WTC11 (cell line): ENCODE measurements at regions not wholly inside any gene's neighbourhood (a gene's known extent, or its start where the extent isn't known, plus 50 kb on each side); places are given as distances from the start of the nearest gene placed in this dataset.

Source experiments
- ATAC-seq: fragments of 200-7000 bp; cut with Tn5 transposase; 2 replicates; pipeline ENCODE4 v1.10.0; 2021; ENCODE audit warnings: mild to moderate bottlenecking, moderate library complexity
- CTCF ChIA-PET: fragments of 300-600 bp; sonication (Branson Sonifier 250); formaldehyde crosslinking; loops from one replicate; lab custom pipeline; 2021; ENCODE audit warnings: antibody characterized with exemption; lab: Charles Lee
- POLR2A ChIA-PET: fragments of 350-600 bp; sonication (Branson Sonifier 250); formaldehyde crosslinking; loops from one replicate; lab custom pipeline; 2021; ENCODE audit warnings: antibody characterized with exemption; lab: Charles Lee
- DNase-seq: peaks from one replicate; pipeline ENCODE4 v3.0.0; 2021; ENCODE audit warnings: low spot score
- H3K27ac Mint-ChIP-seq: 2 replicates; pipeline ENCODE4 v1.8.0; 2021; ENCODE audit warnings: mixed read lengths
- H3K27me3 Mint-ChIP-seq: 2 replicates; pipeline ENCODE4 v1.8.0; 2021; ENCODE audit warnings: low read depth, mild to moderate bottlenecking, moderate library complexity, mixed read lengths
- H3K36me3 Mint-ChIP-seq: 2 replicates; pipeline ENCODE4 v1.8.0; 2021; ENCODE audit warnings: mixed read lengths
- H3K4me1 Mint-ChIP-seq: 2 replicates; pipeline ENCODE4 v1.8.0; 2022; ENCODE audit warnings: mixed read lengths
- H3K4me3 Mint-ChIP-seq: 2 replicates; pipeline ENCODE4 v1.8.0; 2021; ENCODE audit warnings: mild to moderate bottlenecking, moderate library complexity, mixed read lengths
- H3K9me3 Mint-ChIP-seq: 2 replicates; pipeline ENCODE4 v1.8.0; 2021; ENCODE audit warnings: mixed read lengths
- ATF2 ChIP-seq: sonication (generic); formaldehyde crosslinking; IDR thresholded peaks from 2 replicates; pipeline ENCODE4 v1.8.1; 2022; ENCODE audit warnings: low read depth, missing genetic modification reagents, borderline replicate concordance
- EMX1 ChIP-seq: fragments of 250-450 bp; sonication (Bioruptor Pico); IDR thresholded peaks from 2 replicates; pipeline ENCODE4 v1.8.0; 2021; ENCODE audit warnings: mild to moderate bottlenecking
- FOXK1 ChIP-seq: sonication (generic); formaldehyde crosslinking; IDR thresholded peaks from 2 replicates; pipeline ENCODE4 v1.8.0; 2022; ENCODE audit warnings: mild to moderate bottlenecking, moderate library complexity, missing genetic modification reagents
- GABPB1 ChIP-seq: sonication (generic); formaldehyde crosslinking; IDR thresholded peaks from 2 replicates; pipeline ENCODE4 v1.8.1; 2023; ENCODE audit warnings: mild to moderate bottlenecking, missing genetic modification reagents
- GRHL2 ChIP-seq: fragments of 250-450 bp; sonication (Bioruptor Pico); IDR thresholded peaks from 2 replicates; pipeline ENCODE4 v1.8.0; 2022; ENCODE audit warnings: mild to moderate bottlenecking, moderate library complexity; ENCODE audit not compliant: insufficient replicate concordance, severe bottlenecking
- JAZF1 ChIP-seq: fragments of 250-450 bp; sonication (Bioruptor Pico); IDR thresholded peaks from 2 replicates; pipeline ENCODE4 v1.9.0; 2021; ENCODE audit warnings: moderate library complexity, mild to moderate bottlenecking, inconsistent platforms
- KAT7 ChIP-seq: sonication (generic); formaldehyde crosslinking; IDR thresholded peaks from 2 replicates; pipeline ENCODE4 v1.8.1; 2023; ENCODE audit warnings: missing genetic modification reagents, mild to moderate bottlenecking, borderline replicate concordance
- NFE2L1 ChIP-seq: sonication (generic); formaldehyde crosslinking; IDR thresholded peaks from 2 replicates; pipeline ENCODE4 v1.8.1; 2023; ENCODE audit warnings: missing genetic modification reagents
- NFYB ChIP-seq: sonication (generic); formaldehyde crosslinking; conservative IDR thresholded peaks from 2 replicates; pipeline ENCODE4 v1.8.0; 2022; ENCODE audit warnings: low read depth, missing genetic modification reagents
- NR2C2 ChIP-seq: sonication (generic); formaldehyde crosslinking; IDR thresholded peaks from 2 replicates; pipeline ENCODE4 v1.8.0; 2022; ENCODE audit warnings: mild to moderate bottlenecking, missing genetic modification reagents
- PREB ChIP-seq: sonication (generic); formaldehyde crosslinking; IDR thresholded peaks from 2 replicates; pipeline ENCODE4 v1.8.1; 2022; ENCODE audit warnings: mild to moderate bottlenecking, missing genetic modification reagents, moderate library complexity, borderline replicate concordance
- RELA ChIP-seq: sonication (generic); formaldehyde crosslinking; IDR thresholded peaks from 2 replicates; pipeline ENCODE4 v1.8.1; 2022; ENCODE audit warnings: missing genetic modification reagents, mild to moderate bottlenecking, borderline replicate concordance
- SMAD3 ChIP-seq: sonication (generic); formaldehyde crosslinking; IDR thresholded peaks from 2 replicates; pipeline ENCODE4 v1.8.0; 2022; ENCODE audit warnings: missing genetic modification reagents, mild to moderate bottlenecking, borderline replicate concordance
- SOX15 ChIP-seq: fragments of 250-450 bp; sonication (Bioruptor Pico); IDR thresholded peaks from 2 replicates; pipeline ENCODE4 v1.9.0; 2021; ENCODE audit warnings: mild to moderate bottlenecking
- SP1 ChIP-seq: sonication (generic); formaldehyde crosslinking; conservative IDR thresholded peaks from 2 replicates; pipeline ENCODE4 v1.8.1; 2022; ENCODE audit warnings: missing genetic modification reagents
- ZBTB43 ChIP-seq: sonication (generic); formaldehyde crosslinking; IDR thresholded peaks from 2 replicates; pipeline ENCODE4 v1.8.1; 2023; ENCODE audit warnings: mild to moderate bottlenecking, missing genetic modification reagents
- ZNF219 ChIP-seq: sonication (generic); formaldehyde crosslinking; IDR thresholded peaks from 2 replicates; pipeline ENCODE4 v1.8.0; 2023; ENCODE audit warnings: missing genetic modification reagents, mild to moderate bottlenecking, borderline replicate concordance
- ZNF317 ChIP-seq: sonication (generic); formaldehyde crosslinking; IDR thresholded peaks from 2 replicates; pipeline ENCODE4 v1.8.1; 2023; ENCODE audit warnings: low read depth, mild to moderate bottlenecking, moderate library complexity, missing genetic modification reagents, borderline replicate concordance
- ZNF423 ChIP-seq: fragments of 250-450 bp; sonication (Bioruptor Pico); IDR thresholded peaks from 2 replicates; pipeline ENCODE4 v2.1.2; 2022; ENCODE audit warnings: mild to moderate bottlenecking, moderate library complexity
- ZNF425 ChIP-seq: fragments of 250-450 bp; sonication (Bioruptor Pico); conservative IDR thresholded peaks from 2 replicates; pipeline ENCODE4 v1.9.0; 2021; ENCODE audit warnings: mild to moderate bottlenecking
- ZNF671 ChIP-seq: fragments of 250-450 bp; sonication (Bioruptor Pico); IDR thresholded peaks from 2 replicates; pipeline ENCODE4 v1.8.0; 2021; ENCODE audit warnings: mild to moderate bottlenecking
- TF ChIP-seq, protein P1 (sequence below): sonication (generic); formaldehyde crosslinking; IDR thresholded peaks from 2 replicates; pipeline ENCODE4 v1.8.1; 2023; ENCODE audit warnings: mild to moderate bottlenecking, moderate library complexity, missing genetic modification reagents
- TF ChIP-seq, protein P2 (sequence below): sonication (generic); formaldehyde crosslinking; IDR thresholded peaks from 2 replicates; pipeline ENCODE4 v1.8.0; 2022; ENCODE audit warnings: mild to moderate bottlenecking, missing genetic modification reagents
- TF ChIP-seq, protein P3 (sequence below): sonication (generic); formaldehyde crosslinking; conservative IDR thresholded peaks from 2 replicates; pipeline ENCODE4 v1.8.1; 2022; ENCODE audit warnings: mild to moderate bottlenecking, missing genetic modification reagents

- TF ChIP-seq NFYB = no peak
- TF ChIP-seq PREB (CRISPR knock-in tag) = no peak
- TF ChIP-seq, protein P1, sequence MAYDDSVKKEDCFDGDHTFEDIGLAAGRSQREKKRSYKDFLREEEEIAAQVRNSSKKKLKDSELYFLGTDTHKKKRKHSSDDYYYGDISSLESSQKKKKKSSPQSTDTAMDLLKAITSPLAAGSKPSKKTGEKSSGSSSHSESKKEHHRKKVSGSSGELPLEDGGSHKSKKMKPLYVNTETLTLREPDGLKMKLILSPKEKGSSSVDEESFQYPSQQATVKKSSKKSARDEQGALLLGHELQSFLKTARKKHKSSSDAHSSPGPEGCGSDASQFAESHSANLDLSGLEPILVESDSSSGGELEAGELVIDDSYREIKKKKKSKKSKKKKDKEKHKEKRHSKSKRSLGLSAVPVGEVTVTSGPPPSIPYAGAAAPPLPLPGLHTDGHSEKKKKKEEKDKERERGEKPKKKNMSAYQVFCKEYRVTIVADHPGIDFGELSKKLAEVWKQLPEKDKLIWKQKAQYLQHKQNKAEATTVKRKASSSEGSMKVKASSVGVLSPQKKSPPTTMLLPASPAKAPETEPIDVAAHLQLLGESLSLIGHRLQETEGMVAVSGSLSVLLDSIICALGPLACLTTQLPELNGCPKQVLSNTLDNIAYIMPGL (CRISPR knock-in tag) = no peak
- TF ChIP-seq RELA (CRISPR knock-in tag) = no peak
- no peak for TF ChIP-seq ZNF219 (CRISPR knock-in tag)
- no peak for TF ChIP-seq ZNF423 (CRISPR knock-in tag)
- no peak for TF ChIP-seq KAT7 (CRISPR knock-in tag)
- no peak for TF ChIP-seq JAZF1
- no peak for TF ChIP-seq GRHL2 (CRISPR knock-in tag)
Measured at GRCh38 chr2:207464007-207464406, 65.8 kb upstream of the CREB1 start (continued).

- DNase-seq = no peak
- Mint-ChIP-seq H3K27me3 (no peaks in the 10 kb centered on the region), H3K4me1 (peaks cover 10% of the 10 kb centered on the region; the same call in 1 of the 2 replicates), H3K9me3 (no peaks in the 10 kb centered on the region), H3K27ac (no peak overlapping the region), H3K4me3 (no peak overlapping the region), H3K36me3 (no peaks in the 10 kb centered on the region)
- CTCF ChIA-PET = no interaction called here
- POLR2A ChIA-PET = no interaction called here
- ATAC-seq = no peak
- TF ChIP-seq EMX1 (CRISPR knock-in tag) (no peak), SP1 (CRISPR knock-in tag) (no peak), NFYB (no peak), ZNF671 (CRISPR knock-in tag) (no peak), NR2C2 (CRISPR knock-in tag) (no peak), GABPB1 (CRISPR knock-in tag) (no peak), ATF2 (CRISPR knock-in tag) (no peak), SMAD3 (CRISPR knock-in tag) (no peak)
- TF ChIP-seq, protein P2, sequence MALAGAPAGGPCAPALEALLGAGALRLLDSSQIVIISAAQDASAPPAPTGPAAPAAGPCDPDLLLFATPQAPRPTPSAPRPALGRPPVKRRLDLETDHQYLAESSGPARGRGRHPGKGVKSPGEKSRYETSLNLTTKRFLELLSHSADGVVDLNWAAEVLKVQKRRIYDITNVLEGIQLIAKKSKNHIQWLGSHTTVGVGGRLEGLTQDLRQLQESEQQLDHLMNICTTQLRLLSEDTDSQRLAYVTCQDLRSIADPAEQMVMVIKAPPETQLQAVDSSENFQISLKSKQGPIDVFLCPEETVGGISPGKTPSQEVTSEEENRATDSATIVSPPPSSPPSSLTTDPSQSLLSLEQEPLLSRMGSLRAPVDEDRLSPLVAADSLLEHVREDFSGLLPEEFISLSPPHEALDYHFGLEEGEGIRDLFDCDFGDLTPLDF (CRISPR knock-in tag) = no peak
- TF ChIP-seq, all 79 proteins: peak for 0
Measured at GRCh38 chr2:207465894-207466293, 63.9 kb upstream of the CREB1 start.

DNA sequence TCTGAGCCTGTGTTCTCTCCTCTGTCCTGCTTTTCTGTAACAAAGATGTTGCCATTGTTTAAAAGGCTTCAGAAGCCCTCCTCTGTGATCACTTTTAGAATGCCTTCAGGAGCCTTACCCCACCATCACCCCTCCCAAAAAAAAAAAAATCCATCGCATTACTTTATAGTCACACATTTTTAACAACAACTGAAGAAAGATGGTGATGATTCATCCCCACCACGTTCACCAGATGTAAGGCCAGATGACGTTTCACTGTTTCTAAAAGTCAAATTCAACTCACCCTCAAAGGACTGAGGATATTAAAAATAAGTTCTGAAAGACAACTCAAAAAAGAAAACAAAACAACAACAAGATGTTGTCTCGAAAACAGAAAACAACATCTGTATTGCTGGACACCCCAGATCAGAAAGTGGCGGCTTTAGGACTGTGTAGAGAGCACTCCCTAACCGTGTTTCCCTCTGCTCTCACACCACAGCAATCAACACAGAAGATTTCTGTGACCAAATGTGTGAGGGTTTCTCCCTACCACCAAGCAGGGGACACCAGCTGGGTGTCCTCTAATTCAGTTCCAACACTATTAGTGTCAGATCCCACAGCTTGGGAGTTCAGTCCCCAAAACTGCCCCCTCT lies 61.9 kb upstream of the CREB1 start:
- POLR2A ChIA-PET = no interaction called here
- DNase-seq = no peak
- no peak for ATAC-seq
- no peaks in the 10 kb centered on the region for H3K36me3 Mint-ChIP-seq
- no peak overlapping the region for H3K27ac Mint-ChIP-seq
- no peaks in the 10 kb centered on the region for H3K27me3 Mint-ChIP-seq
- no peak overlapping the region for H3K4me3 Mint-ChIP-seq
- H3K4me1 Mint-ChIP-seq = peaks cover 15% of the 10 kb centered on the region
- CTCF ChIA-PET = no interaction called here
- no peaks in the 10 kb centered on the region for H3K9me3 Mint-ChIP-seq
- TF ChIP-seq FOXK1 (CRISPR knock-in tag) (no peak), ZNF317 (no peak), NFE2L1 (CRISPR knock-in tag) (no peak), ZNF425 (CRISPR knock-in tag) (no peak), ZBTB43 (CRISPR knock-in tag) (no peak), SOX15 (CRISPR knock-in tag) (no peak)
- TF ChIP-seq, protein P3, sequence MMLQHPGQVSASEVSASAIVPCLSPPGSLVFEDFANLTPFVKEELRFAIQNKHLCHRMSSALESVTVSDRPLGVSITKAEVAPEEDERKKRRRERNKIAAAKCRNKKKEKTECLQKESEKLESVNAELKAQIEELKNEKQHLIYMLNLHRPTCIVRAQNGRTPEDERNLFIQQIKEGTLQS (CRISPR knock-in tag) = no peak
